ENCODE measurements at regions not wholly inside any gene's neighbourhood (a gene's known extent, or its start where the extent isn't known, plus 50 kb on each side); places are given as distances from the start of the nearest gene placed in this dataset.

- no peak for TF ChIP-seq RAD21 (conservative IDR thresholded peaks at IDR 0.05)
- TF ChIP-seq SMC3 (conservative IDR thresholded peaks at IDR 0.05; ENCODE audit: poor library complexity) = no peak
- TF ChIP-seq TAF1 (IDR thresholded peaks at IDR 0.05; ENCODE audit: low read depth) = no peak
- TF ChIP-seq EZH2 (IDR thresholded peaks at IDR 0.05; ENCODE audit: borderline replicate concordance, insufficient read depth, low read length, poor library complexity, severe bottlenecking) = no peak
- TF ChIP-seq REST (IDR thresholded peaks at IDR 0.05; ENCODE audit: borderline replicate concordance) = no peak
- no peak for TF ChIP-seq EP300 (conservative IDR thresholded peaks at IDR 0.05; ENCODE audit: poor library complexity, severe bottlenecking)
- TF ChIP-seq POLR2AphosphoS5 (IDR thresholded peaks at IDR 0.05) = no peak
- TF ChIP-seq MXI1 (conservative IDR thresholded peaks at IDR 0.05; ENCODE audit: poor library complexity, severe bottlenecking) = no peak
- TF ChIP-seq CTCF (IDR thresholded peaks at IDR 0.05; ENCODE audit: poor library complexity, severe bottlenecking) = no peak
- Histone ChIP-seq H4K20me1 (ENCODE audit: insufficient read depth) (no peaks in the 10 kb centered on the region), H3K4me2 (ENCODE audit: low read length) (no peak overlapping the region), H3K4me3 (ENCODE audit: low read length) (no peak overlapping the region), H3K9me3 (ENCODE audit: low read length) (no peaks in the 10 kb centered on the region), H3K79me2 (replicated peaks; ENCODE audit: insufficient read depth, low read length) (no peaks in the 10 kb centered on the region), H2AFZ (ENCODE audit: low read depth, low read length) (no peak overlapping the region), H3K9ac (ENCODE audit: low read length) (no peak overlapping the region), H3K27me3 (ENCODE audit: insufficient read depth, low read depth, low read length) (peaks cover 13% of the 10 kb centered on the region), H3K9me2 (ENCODE audit: insufficient read depth, low read length) (no peaks in the 10 kb centered on the region), H3K36me3 (ENCODE audit: insufficient read depth, low read length) (no peaks in the 10 kb centered on the region), H3K27ac (ENCODE audit: low read length) (no peak overlapping the region), H3F3A (ENCODE audit: insufficient read depth, low read length, poor library complexity, severe bottlenecking) (no peaks in the 10 kb centered on the region)
These were observed 233.5 kb upstream of the E2F8 start for GRCh38 chr11:19474211-19474610.

DNA sequence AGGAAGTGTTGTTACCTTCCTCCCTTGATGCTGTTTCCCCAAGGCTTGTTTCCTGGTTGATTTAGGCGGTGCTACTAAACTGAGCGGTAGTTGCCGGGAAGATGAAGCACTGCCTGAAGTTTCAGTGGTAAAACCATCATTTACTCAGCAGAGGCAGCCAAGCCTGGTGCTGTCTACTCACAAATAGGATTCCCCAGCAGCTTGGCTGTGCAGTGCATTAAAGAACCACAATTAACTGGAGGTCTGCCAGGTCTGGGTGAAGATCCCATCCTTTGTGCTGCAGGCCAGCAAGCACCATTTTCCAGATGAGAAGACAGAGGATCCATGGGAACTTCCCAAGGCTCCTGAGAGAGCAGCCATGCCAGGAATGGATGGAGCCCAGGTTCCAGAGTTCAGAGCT, 231.9 kb upstream of the E2F8 start:
- TF ChIP-seq EZH2 (IDR thresholded peaks at IDR 0.05; ENCODE audit: borderline replicate concordance, insufficient read depth, low read length, poor library complexity, severe bottlenecking) (no peak), POLR2AphosphoS5 (IDR thresholded peaks at IDR 0.05) (no peak), REST (IDR thresholded peaks at IDR 0.05; ENCODE audit: borderline replicate concordance) (no peak), CTCF (IDR thresholded peaks at IDR 0.05; ENCODE audit: poor library complexity, severe bottlenecking) (no peak), EP300 (conservative IDR thresholded peaks at IDR 0.05; ENCODE audit: poor library complexity, severe bottlenecking) (no peak), RAD21 (conservative IDR thresholded peaks at IDR 0.05) (no peak), TAF1 (IDR thresholded peaks at IDR 0.05; ENCODE audit: low read depth) (no peak), MXI1 (conservative IDR thresholded peaks at IDR 0.05; ENCODE audit: poor library complexity, severe bottlenecking) (no peak), SMC3 (conservative IDR thresholded peaks at IDR 0.05; ENCODE audit: poor library complexity) (no peak)
- H3K27ac ChIP-seq (ENCODE audit: low read length) = no peak overlapping the region
- H3K9me3 ChIP-seq (ENCODE audit: low read length) = no peaks in the 10 kb centered on the region
- H3F3A ChIP-seq (ENCODE audit: insufficient read depth, low read length, poor library complexity, severe bottlenecking) = no peaks in the 10 kb centered on the region
- H3K4me3 ChIP-seq (ENCODE audit: low read length) = no peak overlapping the region
- H3K27me3 ChIP-seq (ENCODE audit: insufficient read depth, low read depth, low read length) = peaks cover 9% of the 10 kb centered on the region
- no peaks in the 10 kb centered on the region for H3K79me2 ChIP-seq (replicated peaks; ENCODE audit: insufficient read depth, low read length)
- no peaks in the 10 kb centered on the region for H4K20me1 ChIP-seq (ENCODE audit: insufficient read depth)
- H3K9ac ChIP-seq (ENCODE audit: low read length) = no peak overlapping the region
- no peak overlapping the region for H2AFZ ChIP-seq (ENCODE audit: low read depth, low read length)
- H3K9me2 ChIP-seq (ENCODE audit: insufficient read depth, low read length) = no peaks in the 10 kb centered on the region
- H3K4me2 ChIP-seq (ENCODE audit: low read length) = no peak overlapping the region
- H3K36me3 ChIP-seq (ENCODE audit: insufficient read depth, low read length) = no peaks in the 10 kb centered on the region

Data from neural cell (in vitro differentiated cells).